ENCODE measurements at regions not wholly inside any gene's neighbourhood (a gene's known extent, or its start where the extent isn't known, plus 50 kb on each side); places are given as distances from the start of the nearest gene placed in this dataset.

GRCh38 chr14:86942936-86943335 is 1050.0 kb downstream of the GALC start:
- Histone ChIP-seq H3K4me3 (no peak overlapping the region), H3K27me3 (no peaks in the 10 kb centered on the region), H3K9me3 (ENCODE audit: low read depth) (no peaks in the 10 kb centered on the region), H3K4me1 (ENCODE audit: low read depth) (peaks cover 17% of the 10 kb centered on the region), H3K36me3 (no peaks in the 10 kb centered on the region), H3K27ac (no peak overlapping the region)
- no peak for TF ChIP-seq CTCF (IDR thresholded peaks at IDR 0.05; ENCODE audit: low read depth, low read length)
- DNase-seq (ENCODE audit: low read depth in 1 of 2, low spot score in 1 of 2), result no peak

- Histone ChIP-seq H3K36me3 (no peaks in the 10 kb centered on the region), H3K9me3 (ENCODE audit: low read depth) (no peaks in the 10 kb centered on the region), H3K4me1 (ENCODE audit: low read depth) (peaks cover 21% of the 10 kb centered on the region), H3K27me3 (no peaks in the 10 kb centered on the region), H3K27ac (no peak overlapping the region), H3K4me3 (no peak overlapping the region)
- DNase-seq (ENCODE audit: low read depth in 1 of 2, low spot score in 1 of 2), result no peak
- no peak for TF ChIP-seq CTCF (IDR thresholded peaks at IDR 0.05; ENCODE audit: low read depth, low read length)
These were observed 1052.9 kb downstream of the GALC start for GRCh38 chr14:86940106-86940505.

- Histone ChIP-seq H3K36me3 (no peaks in the 10 kb centered on the region), H3K27me3 (no peaks in the 10 kb centered on the region), H3K4me1 (ENCODE audit: low read depth) (peaks cover 25% of the 10 kb centered on the region), H3K4me3 (no peak overlapping the region), H3K27ac (no peak overlapping the region), H3K9me3 (ENCODE audit: low read depth) (no peaks in the 10 kb centered on the region)
- no peak for DNase-seq (ENCODE audit: low read depth in 1 of 2, low spot score in 1 of 2)
- no peak for TF ChIP-seq CTCF (IDR thresholded peaks at IDR 0.05; ENCODE audit: low read depth, low read length)
These were observed 1054.7 kb downstream of the GALC start for GRCh38 chr14:86938320-86938719.

GRCh38 chr14:86936556-86936955 is 1056.4 kb downstream of the GALC start:
- no peak overlapping the region for H3K27ac ChIP-seq
- TF ChIP-seq CTCF (IDR thresholded peaks at IDR 0.05; ENCODE audit: low read depth, low read length), result no peak
- H3K4me3 ChIP-seq, result no peak overlapping the region
- no peak for DNase-seq (ENCODE audit: low read depth in 1 of 2, low spot score in 1 of 2)
- H3K27me3 ChIP-seq, result no peaks in the 10 kb centered on the region
- peaks cover 13% of the 10 kb centered on the region for H3K4me1 ChIP-seq (ENCODE audit: low read depth)
- no peaks in the 10 kb centered on the region for H3K9me3 ChIP-seq (ENCODE audit: low read depth)
- H3K36me3 ChIP-seq, result no peaks in the 10 kb centered on the region

GRCh38 chr14:86935241-86935885 is 1057.6 kb downstream of the GALC start:
- Histone ChIP-seq H3K27ac (peak overlapping the region; percentile 17), H3K4me1 (ENCODE audit: low read depth) (peaks cover 13% of the 10 kb centered on the region), H3K9me3 (ENCODE audit: low read depth) (no peaks in the 10 kb centered on the region), H3K27me3 (no peaks in the 10 kb centered on the region), H3K36me3 (no peaks in the 10 kb centered on the region), H3K4me3 (no peak overlapping the region)
- no peak for TF ChIP-seq CTCF (IDR thresholded peaks at IDR 0.05; ENCODE audit: low read depth, low read length)
- peak; percentile 5 to 51 for DNase-seq (ENCODE audit: low read depth in 1 of 2, low spot score in 1 of 2)
